ENCODE measurements at regions not wholly inside any gene's neighbourhood (a gene's known extent, or its start where the extent isn't known, plus 50 kb on each side); places are given as distances from the start of the nearest gene placed in this dataset.

DNA sequence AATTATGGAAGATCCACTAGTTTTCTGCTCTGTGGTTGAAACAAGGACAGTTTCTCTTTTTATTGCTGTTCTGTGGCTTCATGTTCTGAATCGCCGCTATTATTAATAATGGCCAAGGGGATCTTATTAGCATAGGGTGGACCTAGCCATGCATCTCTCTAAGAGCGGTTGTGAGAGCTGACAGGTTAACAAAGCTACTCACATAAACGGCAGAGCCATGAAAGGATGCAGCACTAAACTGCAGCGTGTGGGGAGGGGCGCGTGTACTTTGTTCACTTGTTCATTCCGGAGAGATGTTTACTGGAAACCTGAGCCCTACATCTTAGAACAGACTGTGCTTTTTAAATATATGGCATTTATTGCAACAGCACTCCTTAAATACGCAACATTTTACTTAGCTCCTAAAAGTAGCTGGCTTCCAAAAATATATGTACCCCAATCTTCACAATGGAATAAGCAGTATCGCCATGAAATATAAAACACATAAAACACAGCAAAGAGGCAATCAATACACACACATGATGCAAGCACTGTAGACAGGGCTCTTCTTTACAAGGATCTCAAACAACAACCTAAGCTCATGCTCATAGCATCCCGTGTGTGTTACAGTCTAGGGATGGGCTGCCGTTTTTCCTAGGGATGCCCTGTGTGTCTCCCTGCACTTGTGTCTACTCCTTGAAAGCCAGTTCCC is 424.6 kb downstream of the MED10 start:
- DNase-seq = no peak

DNA sequence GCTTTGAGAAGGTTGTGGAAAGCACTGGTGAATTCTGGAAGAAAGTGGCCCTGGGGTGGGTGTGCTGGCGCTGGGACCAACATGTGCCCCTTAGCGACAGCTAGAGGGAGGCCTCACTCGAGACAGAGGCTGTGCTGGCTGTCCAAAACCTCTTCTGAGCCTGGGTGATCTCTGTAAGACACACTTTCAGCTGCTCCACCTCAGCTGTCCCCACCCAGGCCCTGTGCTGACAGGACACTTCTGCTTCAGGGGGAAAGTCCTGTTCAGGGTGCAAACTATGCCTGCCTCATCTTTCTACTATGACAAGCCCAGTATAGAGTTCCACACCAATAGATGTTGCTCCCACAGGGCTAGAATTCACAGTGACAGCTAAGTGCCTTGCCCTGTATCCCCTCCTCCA is 426.4 kb downstream of the MED10 start:
- no peak for DNase-seq

DNA sequence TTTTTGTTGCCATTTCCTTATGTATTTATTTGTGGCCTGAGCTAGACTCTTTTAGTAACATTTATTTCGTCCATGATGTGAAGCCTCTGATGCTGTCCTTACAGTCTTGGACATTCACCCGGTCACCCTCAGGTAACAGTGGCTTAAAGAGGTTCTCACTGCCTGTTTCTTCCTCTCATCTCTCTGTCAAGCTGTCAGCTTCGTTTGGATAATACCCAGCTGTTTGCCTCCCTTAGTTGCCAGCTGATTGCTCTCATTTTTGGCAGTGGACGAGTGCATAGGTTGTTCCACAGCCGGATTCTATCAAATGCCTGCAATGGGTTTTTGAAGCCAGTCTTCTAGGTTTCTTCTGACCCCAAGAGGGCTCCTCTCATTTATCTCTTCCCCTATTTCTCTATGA is 427.7 kb downstream of the MED10 start:
- DNase-seq = no peak

DNA sequence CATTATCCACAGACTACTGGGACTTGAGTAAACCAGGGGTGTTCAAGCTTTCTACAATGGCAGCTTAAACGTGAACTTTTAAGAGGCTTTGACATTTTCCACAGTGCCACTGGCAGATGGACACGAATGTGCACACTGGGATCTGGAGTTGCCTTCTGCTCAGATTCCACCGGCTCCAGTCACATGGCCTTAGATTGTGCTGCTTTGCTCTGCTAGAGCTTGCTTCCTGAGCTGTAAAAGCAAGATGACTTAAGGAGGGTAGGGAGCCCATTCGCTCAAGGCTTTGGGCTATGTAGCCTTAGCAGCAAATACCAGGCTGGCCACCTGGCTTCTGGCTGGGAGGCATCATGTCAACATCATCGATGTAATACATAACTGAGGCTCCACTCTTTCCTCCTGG is 436.9 kb downstream of the MED10 start:
- no peak for DNase-seq

DNA sequence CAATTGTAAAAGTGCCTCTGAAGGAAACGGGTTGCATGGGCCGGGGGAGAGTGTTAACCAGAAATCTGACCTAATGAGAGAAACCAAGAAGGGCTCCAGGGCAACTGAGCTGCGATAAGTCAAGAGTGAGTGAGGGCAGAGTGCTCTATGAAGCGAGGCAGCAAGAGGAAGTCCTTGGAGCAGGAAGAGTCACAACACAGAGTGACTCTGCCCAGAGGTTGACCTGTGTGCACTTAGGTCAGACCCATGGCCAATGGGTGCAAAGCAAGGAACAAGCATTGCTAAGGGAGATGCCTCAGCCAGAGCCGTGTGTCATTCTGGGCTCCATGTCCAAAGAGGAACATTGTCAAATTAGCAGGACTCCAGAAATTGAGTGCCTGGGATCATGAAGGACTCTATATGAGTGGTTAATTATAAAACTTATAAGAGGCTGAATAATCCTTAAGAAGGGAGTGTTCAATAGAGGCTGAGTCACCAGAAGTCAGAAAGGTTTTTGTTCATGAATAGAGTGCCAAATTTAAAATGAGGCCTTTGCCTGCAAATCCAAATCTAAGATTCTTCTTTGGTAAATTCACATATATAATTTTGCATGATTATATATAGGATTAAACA is 438.5 kb downstream of the MED10 start:
- DNase-seq = no peak

DNA sequence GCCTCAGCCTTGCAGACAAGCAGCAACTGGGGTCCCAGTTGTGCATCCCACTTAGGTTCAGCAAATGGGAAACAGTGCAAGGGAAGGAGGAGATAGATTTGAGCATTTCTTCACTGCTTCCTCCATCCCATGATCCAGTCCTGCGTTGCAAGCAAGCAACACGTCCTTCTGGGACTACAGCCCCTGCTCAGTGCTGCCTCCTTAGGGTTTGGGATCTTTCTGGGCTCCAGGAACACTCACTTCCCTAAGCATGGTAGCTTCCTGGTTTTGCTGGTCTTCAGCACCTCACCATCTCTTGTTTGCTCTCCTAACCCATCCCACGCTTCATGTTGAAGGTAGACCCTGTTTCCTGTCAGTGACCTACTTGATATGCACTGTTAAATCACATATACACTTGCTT is 444.7 kb downstream of the MED10 start:
- no peak for DNase-seq

DNA sequence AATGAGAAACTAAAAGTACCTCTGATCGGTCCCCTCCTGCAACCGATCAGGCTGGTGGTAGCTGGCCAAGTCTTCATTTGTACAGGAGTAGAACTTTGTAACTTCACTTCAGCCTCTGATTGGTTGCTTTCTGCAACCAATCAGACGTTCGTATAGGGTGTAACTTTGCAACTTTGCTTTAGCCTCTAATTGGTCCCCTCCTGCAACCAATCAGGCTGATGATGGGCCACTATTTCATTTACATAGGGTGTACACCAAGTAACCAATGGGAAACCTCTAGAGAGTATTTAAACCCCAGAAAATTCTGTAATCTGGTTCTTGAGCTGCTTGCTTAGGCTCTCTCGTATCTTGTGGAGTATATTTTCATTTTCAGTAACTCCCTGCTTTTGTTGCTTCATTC is 445.5 kb downstream of the MED10 start:
- no peak for DNase-seq

DNA sequence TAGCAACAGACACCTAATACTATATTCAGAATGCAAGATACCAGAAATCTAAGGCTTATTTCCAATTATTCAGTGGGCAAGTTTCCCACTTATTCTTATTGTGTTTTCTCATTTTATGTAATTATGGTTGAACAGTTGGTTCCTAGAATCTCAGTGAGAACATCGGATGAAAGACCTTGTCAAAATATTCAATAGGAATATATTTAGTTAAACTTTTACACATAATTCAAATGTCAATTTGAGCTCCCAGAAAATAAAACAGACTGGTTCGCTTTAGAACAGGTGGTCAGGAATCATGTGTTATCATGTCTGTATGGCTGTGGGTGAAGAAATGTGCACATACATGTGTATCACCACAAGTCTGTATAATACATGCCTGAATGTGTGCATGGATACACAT is 447.8 kb downstream of the MED10 start:
- no peak for DNase-seq

DNA sequence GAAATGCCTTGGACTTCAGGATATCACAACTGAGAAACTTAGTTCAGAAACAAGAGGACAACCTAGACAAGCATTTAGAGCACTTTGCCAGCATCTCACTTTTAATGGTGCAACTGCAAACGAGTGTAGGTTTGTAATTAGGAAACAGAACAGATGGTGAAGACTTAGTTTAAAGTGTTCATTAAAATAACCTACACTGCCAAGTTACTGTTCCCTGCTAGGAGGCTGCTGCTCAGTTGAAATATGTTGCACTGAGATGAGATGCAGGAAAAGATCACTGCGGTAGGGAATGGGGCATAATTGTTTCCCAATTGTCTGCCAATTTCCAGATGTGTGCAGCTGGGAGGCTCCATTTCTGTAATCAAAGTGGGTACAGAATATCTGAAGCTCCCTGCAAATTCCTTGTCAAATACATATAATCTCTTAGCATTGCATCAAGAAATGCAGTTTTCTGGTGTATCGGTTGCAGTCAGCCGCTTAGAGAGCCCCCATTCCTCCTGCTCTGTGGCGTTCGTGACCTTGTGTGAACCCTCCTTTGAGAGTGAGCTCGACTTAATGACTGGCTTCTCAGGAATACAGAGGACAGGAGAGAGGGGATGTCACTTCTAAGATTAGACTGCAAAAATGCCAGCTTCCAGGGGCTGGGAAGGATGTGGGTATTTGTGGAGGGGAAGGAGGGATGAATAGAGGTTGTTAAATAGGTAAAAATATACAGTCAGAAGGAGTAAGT is 448.9 kb downstream of the MED10 start:
- DNase-seq = no peak

DNA sequence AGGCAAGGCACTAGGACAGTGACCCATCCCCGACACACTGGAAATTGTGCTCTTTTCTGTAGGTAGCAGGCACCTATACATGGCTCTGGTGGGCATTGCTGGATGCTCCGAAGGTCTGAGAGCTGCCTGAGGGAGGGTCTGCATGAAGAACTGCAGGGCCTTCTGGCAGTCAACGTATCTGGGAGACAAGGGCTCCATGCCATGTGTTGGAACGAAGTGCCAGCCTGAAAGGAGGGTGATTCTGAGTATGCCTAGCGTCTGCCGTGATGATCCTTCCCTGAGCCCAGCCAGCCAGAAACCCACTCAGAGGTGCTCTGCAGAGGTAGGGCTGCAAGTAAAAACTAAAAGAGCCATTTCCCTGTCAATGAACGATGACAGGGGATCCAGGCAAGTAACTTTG is 453.2 kb downstream of the MED10 start:
- no peak for DNase-seq

DNA sequence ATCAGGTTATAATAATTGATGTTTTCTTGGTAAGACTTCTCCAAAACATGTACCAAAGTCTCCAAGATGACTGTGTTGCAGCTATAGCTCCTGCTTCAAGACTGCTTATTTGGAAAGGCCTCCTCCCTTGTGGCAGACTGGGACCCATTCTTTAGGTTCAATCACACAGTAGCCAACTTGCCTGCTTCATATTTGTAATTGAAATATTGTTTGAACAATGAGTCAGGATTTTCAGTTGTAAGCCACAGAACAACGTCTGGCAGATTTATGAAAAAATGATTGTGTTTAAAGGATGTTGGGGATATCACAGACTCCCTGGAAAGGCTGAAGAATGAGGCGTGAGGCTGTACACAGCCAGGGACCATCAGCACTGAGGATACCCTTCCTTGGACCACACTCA is 458.9 kb downstream of the MED10 start:
- no peak for DNase-seq

DNA sequence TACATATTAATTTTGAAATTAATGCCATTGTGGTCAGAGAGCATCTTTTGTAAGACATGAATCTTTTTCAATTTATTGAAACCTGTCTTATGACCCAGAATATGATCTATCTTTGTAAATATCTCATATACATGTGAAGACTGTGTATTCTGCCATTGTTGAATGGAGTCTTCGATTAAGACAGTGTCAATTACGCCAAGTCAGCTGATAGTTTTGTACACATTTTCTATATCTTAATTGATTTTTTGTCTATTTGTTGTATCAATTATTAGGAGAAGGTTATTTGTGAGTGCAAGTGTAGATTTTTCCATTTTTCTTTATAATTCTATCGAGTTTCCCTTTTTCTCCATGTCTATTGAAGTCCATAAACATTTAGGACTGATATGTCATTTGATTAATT is 471.6 kb downstream of the MED10 start:
- DNase-seq = no peak

DNA sequence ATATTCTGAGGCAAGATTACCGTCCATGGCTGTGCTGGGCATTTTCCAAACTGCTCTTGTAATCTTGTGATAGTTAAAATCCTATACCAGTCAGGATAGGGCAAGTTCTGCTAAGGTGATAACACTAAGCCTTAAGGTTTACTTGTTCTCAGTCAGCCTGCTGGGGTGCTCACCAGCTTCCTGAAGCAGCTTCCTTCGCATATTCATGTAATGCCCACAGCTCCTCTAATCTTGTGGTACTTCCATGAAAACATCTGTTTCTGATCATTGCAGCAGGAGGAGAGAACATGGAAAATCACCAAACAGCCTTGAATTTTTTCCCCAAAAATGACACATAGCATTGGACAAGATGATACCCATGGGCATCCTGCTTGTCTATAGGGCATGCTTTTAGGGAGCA is 473.2 kb downstream of the MED10 start:
- DNase-seq = no peak

DNA sequence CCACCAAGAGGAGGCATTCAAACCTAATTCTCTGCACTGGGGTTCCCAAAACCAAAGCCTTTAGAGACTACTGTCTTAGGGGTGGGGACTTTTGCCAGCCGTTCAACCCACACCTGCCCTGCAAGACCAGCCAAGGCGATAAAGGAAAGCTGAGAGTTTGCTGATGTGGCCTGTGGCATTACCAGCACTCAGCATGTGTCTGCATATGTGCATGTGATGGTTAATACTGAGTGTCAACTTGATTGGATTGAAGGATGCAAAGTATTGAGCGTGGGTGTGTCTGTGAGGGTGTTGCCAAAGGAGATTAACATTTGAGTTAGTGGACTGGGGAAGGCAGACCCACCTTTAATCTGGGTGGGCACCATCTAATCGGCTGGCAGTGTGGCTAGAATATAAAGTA is 474.2 kb downstream of the MED10 start:
- DNase-seq = no peak

DNA sequence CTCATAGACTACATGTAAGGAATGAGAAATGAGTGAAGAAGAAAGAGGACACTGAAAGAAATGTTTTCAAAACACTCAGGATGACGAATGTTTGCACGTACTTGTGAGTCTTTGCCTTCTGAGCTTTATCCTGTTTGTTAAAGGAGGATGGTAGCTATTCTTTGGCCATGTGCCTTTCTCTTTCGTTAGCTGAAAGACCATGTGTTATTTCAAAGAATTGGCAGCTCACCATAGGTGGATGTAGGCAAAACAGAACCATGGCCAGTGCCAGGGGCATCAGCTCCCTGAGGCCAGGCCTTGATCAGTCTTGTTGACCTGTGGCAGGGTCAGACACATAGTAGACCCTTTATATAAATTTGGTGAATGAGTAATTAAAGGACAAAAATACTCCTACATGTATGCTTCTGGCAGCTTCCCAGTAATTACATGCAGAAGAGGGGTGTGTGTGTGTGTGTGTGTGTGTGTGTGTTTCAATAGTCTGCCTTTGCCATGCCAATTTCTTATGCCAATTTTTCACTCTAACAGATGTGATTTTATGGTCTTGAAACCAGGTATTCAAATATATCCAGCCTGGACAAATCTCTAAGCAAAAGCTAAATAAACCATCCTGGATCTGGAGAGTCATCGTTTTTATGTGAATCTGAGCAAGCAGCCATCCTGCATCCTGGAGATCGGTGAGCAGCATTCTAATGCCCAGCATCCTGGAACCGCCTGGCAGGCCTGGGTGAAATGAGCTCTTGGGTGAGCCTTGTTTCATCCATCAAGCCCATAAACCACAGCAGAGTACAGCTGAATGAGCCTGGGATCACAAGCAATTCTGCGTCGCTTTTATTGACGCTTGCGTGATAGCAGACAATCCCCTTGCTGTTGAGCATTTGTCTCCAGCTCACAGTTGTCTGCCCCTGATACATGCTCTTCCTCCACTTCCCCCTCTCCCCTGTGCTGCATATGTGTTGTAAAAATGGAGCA is 475.4 kb downstream of the MED10 start:
- no peak for DNase-seq

DNA sequence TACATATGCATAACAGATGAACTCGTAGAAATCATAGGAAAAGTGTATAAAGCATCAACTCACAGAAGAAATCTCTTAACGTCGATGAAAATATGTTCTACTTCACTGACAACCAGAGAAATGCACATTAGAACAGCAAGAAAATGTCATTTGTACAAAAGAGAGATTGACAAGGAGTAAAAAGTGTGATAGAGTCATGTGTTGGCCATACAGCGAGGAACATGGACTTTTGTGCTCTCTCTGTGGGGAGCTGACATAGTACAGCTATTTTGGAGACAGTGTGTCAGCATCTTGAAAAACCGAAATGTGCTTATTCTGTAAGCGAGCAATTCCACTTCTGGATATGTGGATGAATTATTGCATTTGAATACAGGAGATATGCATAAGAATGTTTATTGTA is 477.9 kb downstream of the ICE1 start:
- DNase-seq = no peak

DNA sequence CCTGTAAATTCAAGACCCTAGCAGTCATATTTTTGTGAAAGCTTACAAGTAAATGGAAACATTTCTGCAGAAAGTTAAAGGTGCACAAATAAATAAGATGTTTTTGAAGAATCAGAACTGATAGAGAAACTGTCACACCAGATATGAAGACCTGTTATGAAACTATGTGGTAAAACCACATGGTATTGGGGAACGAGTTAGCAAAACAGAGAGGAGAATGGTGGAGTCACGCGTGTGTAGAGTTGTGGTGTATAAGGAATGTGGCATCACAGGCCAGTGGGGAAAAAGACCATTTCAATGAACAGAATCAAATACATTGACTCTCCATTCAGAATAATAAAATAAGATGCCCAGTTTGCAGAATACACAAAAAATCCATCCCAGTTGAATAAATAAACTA is 477.2 kb downstream of the ICE1 start:
- no peak for DNase-seq

DNA sequence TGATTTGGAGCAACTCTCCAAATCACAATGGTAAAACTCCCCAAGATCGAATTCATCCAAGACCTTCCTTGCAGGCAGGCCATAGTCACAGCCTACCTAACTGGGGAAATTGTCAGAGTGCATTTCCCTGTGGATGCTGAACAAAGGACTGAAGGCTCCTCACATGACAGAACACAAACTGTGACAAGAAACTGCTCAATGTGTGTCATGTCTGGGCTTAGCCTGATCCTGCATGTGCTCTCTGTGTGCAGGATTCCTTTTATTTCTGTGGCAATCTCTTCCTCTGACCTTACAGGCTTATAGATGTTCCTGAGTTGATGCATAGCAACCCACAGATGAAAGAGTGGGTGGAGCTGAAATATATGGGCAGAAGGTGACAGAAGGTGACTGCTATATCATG is 465.8 kb downstream of the ICE1 start:
- DNase-seq = no peak

DNA sequence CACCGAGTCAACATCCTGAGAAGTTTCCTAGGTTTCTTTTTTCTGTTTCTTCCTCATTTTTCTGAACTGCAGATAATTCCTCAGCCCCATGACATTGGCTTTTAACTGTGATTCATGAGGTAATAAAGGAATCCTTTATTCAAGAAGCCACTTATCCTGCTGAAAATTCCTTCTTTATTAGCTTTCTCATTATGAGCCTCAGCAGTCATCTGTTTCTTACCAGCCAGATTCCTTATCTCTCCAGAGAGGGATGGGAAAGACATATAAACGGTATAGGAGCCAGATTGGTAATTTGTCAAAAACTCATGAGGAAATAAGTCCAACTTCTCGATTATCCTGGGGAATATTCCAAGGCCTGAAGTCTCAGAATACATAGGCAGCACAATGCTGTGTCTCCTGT is 465.4 kb downstream of the ICE1 start:
- peak in 1 of 3 donors; percentile 5 for DNase-seq

DNA sequence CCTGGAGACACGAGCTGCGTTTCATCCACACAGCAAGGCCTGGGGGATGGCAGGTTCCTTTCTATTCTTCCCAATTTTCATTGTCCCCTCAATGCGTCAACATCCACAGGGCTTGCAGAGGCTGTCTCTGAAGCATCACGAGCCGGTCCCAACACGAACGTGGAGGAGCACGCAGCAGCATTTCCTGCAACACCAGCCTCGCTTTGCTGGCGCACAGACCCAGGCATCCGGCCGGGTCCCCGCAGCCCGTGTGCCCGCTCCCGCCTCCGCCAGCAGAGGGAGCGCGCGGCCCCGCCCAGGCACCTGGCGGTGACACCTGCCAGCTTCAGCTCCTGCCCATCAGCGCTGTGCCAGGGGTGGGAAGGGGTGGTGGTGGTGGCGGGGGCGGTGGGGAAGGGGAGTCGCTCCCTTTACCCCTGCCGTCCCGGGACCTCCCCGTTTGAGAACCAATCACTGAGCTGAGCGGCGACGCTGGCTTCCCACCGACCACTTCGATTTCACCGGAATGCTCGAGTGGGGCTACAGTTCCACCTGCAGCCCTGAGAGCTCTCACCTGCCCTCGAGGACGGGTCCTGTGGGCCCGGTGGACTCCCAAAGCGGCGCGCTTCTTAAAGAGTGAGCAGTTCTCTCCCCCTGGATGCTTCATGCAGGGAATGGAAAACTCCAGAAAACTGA is 464.5 kb downstream of the ICE1 start:
- DNase-seq = no peak

DNA sequence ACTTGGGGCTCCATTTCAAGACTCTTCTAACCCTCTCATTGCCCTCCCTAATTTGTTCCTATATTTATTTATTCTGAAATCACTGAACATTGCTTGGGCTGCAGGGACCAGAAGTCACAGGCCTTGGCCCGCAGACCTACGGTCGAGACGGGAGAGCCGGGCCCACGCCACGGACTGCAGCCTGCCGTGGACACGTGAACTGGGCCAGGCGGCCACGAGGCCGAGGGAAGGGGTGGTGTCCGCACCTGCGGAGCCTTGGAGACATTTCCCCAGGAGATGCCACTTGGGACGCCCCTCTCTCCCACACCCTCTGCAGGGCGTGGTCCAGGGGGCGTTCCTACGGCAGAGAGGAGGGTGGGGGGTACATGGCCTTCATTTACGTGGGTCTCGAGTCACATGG is 463.9 kb downstream of the ICE1 start:
- DNase-seq = no peak

DNA sequence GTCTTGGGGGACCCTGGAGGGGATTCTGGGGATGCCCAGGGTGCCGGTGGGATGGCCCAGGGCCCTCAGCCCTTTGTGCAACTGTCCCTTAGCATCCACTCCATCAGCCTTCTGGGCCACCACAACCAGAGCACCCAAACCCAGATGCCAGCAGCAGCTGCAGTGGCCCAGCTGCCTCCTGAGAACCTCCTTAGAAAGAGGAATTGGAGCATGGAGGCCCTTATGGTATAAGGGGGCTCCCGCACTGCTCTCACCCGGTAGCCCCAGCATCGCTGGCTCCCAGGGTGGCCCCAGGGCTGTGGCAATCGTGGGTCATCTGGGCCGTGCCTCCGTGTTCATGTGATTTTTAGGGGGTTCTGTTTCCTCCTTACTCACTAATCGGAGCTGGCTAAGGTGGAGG is 463.3 kb downstream of the ICE1 start:
- DNase-seq = no peak

All from muscle of back (tissue), 3 donors.